GM18873 (cell line): ENCODE measurements at regions not wholly inside any gene's neighbourhood (a gene's known extent, or its start where the extent isn't known, plus 50 kb on each side); places are given as distances from the start of the nearest gene placed in this dataset.
"Not testable (repeated sequence)": the region's sequence is repeated elsewhere in the genome, so short reads cannot be mapped to it uniquely, and the experiment has no call there.

ENCODE experiments used
- ATAC-seq: cut with Tn5 transposase; IDR thresholded peaks from one replicate; pipeline ENCODE4 v1.9.1; 2021; ENCODE audit warnings: mild to moderate bottlenecking, moderate library complexity, moderate number of reproducible peaks; ENCODE audit not compliant: unreplicated experiment, low FRiP score

GRCh38 chr2:87258887-87259286, 237.2 kb upstream of the PLGLB1 start:
- ATAC-seq, result not testable (repeated sequence)

GRCh38 chr2:87262184-87262702, 240.6 kb upstream of the PLGLB1 start:
- ATAC-seq, result not testable (repeated sequence)

GRCh38 chr2:87263868-87264518, 242.3 kb upstream of the PLGLB1 start:
- not testable (repeated sequence) for ATAC-seq

GRCh38 chr2:87275192-87275591, 253.5 kb upstream of the PLGLB1 start:
- ATAC-seq, result not testable (repeated sequence)

- ATAC-seq, result not testable (repeated sequence)
These were observed 254.5 kb upstream of the PLGLB1 start for GRCh38 chr2:87275974-87276629.

- not testable (repeated sequence) for ATAC-seq
These were observed 255.0 kb upstream of the PLGLB1 start for GRCh38 chr2:87276673-87277072.

- not testable (repeated sequence) for ATAC-seq
These were observed 256.1 kb upstream of the PLGLB1 start for GRCh38 chr2:87277734-87278133.

GRCh38 chr2:87280596-87281355, 259.1 kb upstream of the PLGLB1 start:
- not testable (repeated sequence) for ATAC-seq

- ATAC-seq, result not testable (repeated sequence)
These were observed 262.3 kb upstream of the PLGLB1 start for GRCh38 chr2:87283735-87284470.

- ATAC-seq, result not testable (repeated sequence)
These were observed 262.8 kb upstream of the PLGLB1 start for GRCh38 chr2:87284471-87284772.

GRCh38 chr2:87285139-87285538, 263.5 kb upstream of the PLGLB1 start:
- ATAC-seq, result not testable (repeated sequence)

- ATAC-seq, result peak; percentile 62
These were observed 269.1 kb upstream of the PLGLB1 start for GRCh38 chr2:87290566-87291307.

- not testable (repeated sequence) for ATAC-seq
These were observed 270.0 kb upstream of the PLGLB1 start for GRCh38 chr2:87291400-87292200.

- ATAC-seq, result not testable (repeated sequence)
These were observed 272.4 kb upstream of the PLGLB1 start for GRCh38 chr2:87293931-87294594.

GRCh38 chr2:87295135-87295534, 273.5 kb upstream of the PLGLB1 start:
- not testable (repeated sequence) for ATAC-seq

GRCh38 chr2:87301349-87301748, 279.7 kb upstream of the PLGLB1 start:
- ATAC-seq, result not testable (repeated sequence)

- ATAC-seq, result not testable (repeated sequence)
These were observed 280.2 kb upstream of the PLGLB1 start for GRCh38 chr2:87301871-87302270.

GRCh38 chr2:87308621-87309020, 287.0 kb upstream of the PLGLB1 start:
- ATAC-seq, result not testable (repeated sequence)
